Gastrocnemius medialis (tissue), 4 donors: ENCODE measurements at regions not wholly inside any gene's neighbourhood (a gene's known extent, or its start where the extent isn't known, plus 50 kb on each side); places are given as distances from the start of the nearest gene placed in this dataset.

Source experiments
- CTCF ChIP-seq, 5 experiments: fragments of 450-650 bp in 3 of 5; fragments of 200-600 bp in 2 of 5; sonication (generic) in 2 of 5; IDR thresholded peaks in 4 of 5; conservative IDR thresholded peaks in 1 of 5; 1 replicate in 4 of 5; 2 replicates in 1 of 5; pipeline ENCODE4 v1.5.1; 2016 to 2019; ENCODE audit warnings: antibody characterized with exemption in 5 of 5, mild to moderate bottlenecking in 3 of 5, moderate library complexity in 3 of 5
- POLR2A ChIP-seq, 2 donors: fragments of 450-650 bp; IDR thresholded peaks; one replicate each; pipeline ENCODE4 v1.6.1; 2017; ENCODE audit warnings: antibody characterized with exemption in 2 of 2, mild to moderate bottlenecking in 2 of 2, moderate library complexity in 2 of 2

- no peak for TF ChIP-seq CTCF (IDR thresholded peaks at IDR 0.05 in 4 of 5, conservative IDR thresholded peaks at IDR 0.05 in 1 of 5)
- no peak for TF ChIP-seq POLR2A (IDR thresholded peaks at IDR 0.05)
Observed at GRCh38 chr1:218942431-218942830, 231.2 kb upstream of the LYPLAL1 start.
